ENCODE measurements at regions not wholly inside any gene's neighbourhood (a gene's known extent, or its start where the extent isn't known, plus 50 kb on each side); places are given as distances from the start of the nearest gene placed in this dataset.

- no peak for DNase-seq
- no peaks in the 10 kb centered on the region for H3K4me1 Mint-ChIP-seq (ENCODE audit: low read depth, unreplicated experiment)
- TF ChIP-seq, protein P1, sequence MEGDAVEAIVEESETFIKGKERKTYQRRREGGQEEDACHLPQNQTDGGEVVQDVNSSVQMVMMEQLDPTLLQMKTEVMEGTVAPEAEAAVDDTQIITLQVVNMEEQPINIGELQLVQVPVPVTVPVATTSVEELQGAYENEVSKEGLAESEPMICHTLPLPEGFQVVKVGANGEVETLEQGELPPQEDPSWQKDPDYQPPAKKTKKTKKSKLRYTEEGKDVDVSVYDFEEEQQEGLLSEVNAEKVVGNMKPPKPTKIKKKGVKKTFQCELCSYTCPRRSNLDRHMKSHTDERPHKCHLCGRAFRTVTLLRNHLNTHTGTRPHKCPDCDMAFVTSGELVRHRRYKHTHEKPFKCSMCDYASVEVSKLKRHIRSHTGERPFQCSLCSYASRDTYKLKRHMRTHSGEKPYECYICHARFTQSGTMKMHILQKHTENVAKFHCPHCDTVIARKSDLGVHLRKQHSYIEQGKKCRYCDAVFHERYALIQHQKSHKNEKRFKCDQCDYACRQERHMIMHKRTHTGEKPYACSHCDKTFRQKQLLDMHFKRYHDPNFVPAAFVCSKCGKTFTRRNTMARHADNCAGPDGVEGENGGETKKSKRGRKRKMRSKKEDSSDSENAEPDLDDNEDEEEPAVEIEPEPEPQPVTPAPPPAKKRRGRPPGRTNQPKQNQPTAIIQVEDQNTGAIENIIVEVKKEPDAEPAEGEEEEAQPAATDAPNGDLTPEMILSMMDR (IDR thresholded peaks at IDR 0.05; ENCODE audit: partially characterized antibody, unreplicated experiment) = no peak
- peaks cover 2% of the 10 kb centered on the region for H3K27me3 Mint-ChIP-seq (ENCODE audit: unreplicated experiment)
- no peaks in the 10 kb centered on the region for H3K9me3 Mint-ChIP-seq (ENCODE audit: unreplicated experiment)
- H3K4me3 Mint-ChIP-seq (ENCODE audit: unreplicated experiment) = no peak overlapping the region
- no peaks in the 10 kb centered on the region for H3K36me3 Mint-ChIP-seq (ENCODE audit: unreplicated experiment)
- H3K27ac Mint-ChIP-seq (ENCODE audit: unreplicated experiment) = no peak overlapping the region
These were observed 137.2 kb downstream of the NOC3L start for GRCh38 chr10:94225589-94225988.

GRCh38 chr10:94230134-94230785 is 132.5 kb downstream of the NOC3L start:
- H3K36me3 Mint-ChIP-seq (ENCODE audit: unreplicated experiment) = no peaks in the 10 kb centered on the region
- TF ChIP-seq, protein P1 (IDR thresholded peaks at IDR 0.05; ENCODE audit: partially characterized antibody, unreplicated experiment) = no peak
- no peaks in the 10 kb centered on the region for H3K4me1 Mint-ChIP-seq (ENCODE audit: low read depth, unreplicated experiment)
- DNase-seq = no peak
- no peaks in the 10 kb centered on the region for H3K27me3 Mint-ChIP-seq (ENCODE audit: unreplicated experiment)
- H3K9me3 Mint-ChIP-seq (ENCODE audit: unreplicated experiment) = no peaks in the 10 kb centered on the region
- H3K27ac Mint-ChIP-seq (ENCODE audit: unreplicated experiment) = no peak overlapping the region
- no peak overlapping the region for H3K4me3 Mint-ChIP-seq (ENCODE audit: unreplicated experiment)

DNA sequence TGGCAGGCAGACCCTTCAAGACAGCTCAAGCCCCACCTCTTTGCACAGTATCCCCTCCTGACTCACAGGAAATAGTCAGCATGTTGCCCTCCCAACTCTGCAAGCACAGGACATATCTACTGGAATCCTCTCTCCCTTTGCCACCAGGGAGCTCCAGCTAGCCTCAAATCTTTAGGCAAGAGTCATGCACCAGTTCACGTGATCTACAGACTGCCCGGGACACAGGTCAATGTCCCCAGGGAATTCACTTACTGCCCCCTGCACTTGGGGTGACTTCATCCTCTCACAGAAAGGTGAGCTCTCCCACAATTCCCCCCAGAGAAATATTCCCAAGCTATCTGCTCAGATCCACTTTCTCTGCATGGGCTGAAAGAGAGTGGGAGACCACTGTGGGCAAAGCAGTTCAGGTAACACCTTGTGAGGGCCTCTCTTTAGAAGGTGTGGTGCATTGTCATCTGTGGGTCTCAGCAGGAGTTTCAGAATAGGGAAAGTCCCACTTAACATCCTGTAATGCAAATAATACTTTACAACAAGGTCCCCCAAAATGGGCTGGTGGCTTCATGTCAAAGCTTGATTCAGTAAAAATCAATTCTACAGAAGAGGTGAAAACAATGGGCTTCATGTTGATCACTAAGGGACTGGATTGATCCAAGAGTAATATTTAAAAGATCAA is 129.9 kb downstream of the NOC3L start:
- no peak overlapping the region for H3K27ac Mint-ChIP-seq (ENCODE audit: unreplicated experiment)

GRCh38 chr10:94235461-94235860 is 127.3 kb downstream of the NOC3L start:
- TF ChIP-seq, protein P1 (IDR thresholded peaks at IDR 0.05; ENCODE audit: partially characterized antibody, unreplicated experiment) = no peak
- H3K4me1 Mint-ChIP-seq (ENCODE audit: low read depth, unreplicated experiment) = no peaks in the 10 kb centered on the region
- H3K27me3 Mint-ChIP-seq (ENCODE audit: unreplicated experiment) = no peaks in the 10 kb centered on the region
- no peaks in the 10 kb centered on the region for H3K36me3 Mint-ChIP-seq (ENCODE audit: unreplicated experiment)
- no peak for DNase-seq
- H3K9me3 Mint-ChIP-seq (ENCODE audit: unreplicated experiment) = no peaks in the 10 kb centered on the region
- H3K27ac Mint-ChIP-seq (ENCODE audit: unreplicated experiment) = no peak overlapping the region
- no peak overlapping the region for H3K4me3 Mint-ChIP-seq (ENCODE audit: unreplicated experiment)

More for the DNA sequence above, 129.9 kb downstream of the NOC3L start:
- Mint-ChIP-seq H3K27me3 (ENCODE audit: unreplicated experiment) (no peaks in the 10 kb centered on the region), H3K4me1 (ENCODE audit: low read depth, unreplicated experiment) (no peaks in the 10 kb centered on the region), H3K9me3 (ENCODE audit: unreplicated experiment) (no peaks in the 10 kb centered on the region), H3K36me3 (ENCODE audit: unreplicated experiment) (no peaks in the 10 kb centered on the region), H3K4me3 (ENCODE audit: unreplicated experiment) (no peak overlapping the region)
- TF ChIP-seq, protein P1 (IDR thresholded peaks at IDR 0.05; ENCODE audit: partially characterized antibody, unreplicated experiment) = no peak
- no peak for DNase-seq

DNA sequence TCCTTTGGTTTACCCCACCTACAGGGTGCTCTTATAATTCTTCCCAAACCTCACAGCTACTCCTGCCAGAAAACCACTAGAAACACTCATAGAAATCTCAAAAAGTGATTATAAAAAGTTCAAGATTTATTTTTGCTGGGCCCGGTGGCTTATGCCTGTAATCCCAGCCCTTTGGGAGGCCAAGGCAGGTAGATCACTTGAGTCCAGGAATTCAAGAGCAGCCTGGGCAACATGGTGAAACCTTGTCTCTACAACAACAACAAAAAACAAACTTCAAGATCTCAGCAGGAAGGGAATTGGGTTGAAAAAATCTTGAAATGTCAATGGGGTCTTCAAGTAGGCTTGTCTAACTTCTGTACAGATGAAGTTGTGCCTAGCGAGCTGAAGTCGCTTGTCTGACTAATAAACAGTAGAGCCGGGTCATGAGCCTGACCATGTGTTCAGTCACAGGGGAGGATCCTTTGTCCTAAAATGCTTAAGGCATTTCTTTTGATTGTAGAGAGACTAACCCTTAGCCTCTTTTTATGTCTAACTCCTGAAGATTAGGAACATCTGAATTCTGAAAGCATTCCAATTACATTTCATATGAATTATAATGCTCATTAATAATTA is 124.6 kb downstream of the NOC3L start:
- no peak overlapping the region for H3K27ac Mint-ChIP-seq (ENCODE audit: unreplicated experiment)
- no peaks in the 10 kb centered on the region for H3K4me1 Mint-ChIP-seq (ENCODE audit: low read depth, unreplicated experiment)
- no peak overlapping the region for H3K4me3 Mint-ChIP-seq (ENCODE audit: unreplicated experiment)
- no peaks in the 10 kb centered on the region for H3K36me3 Mint-ChIP-seq (ENCODE audit: unreplicated experiment)
- no peaks in the 10 kb centered on the region for H3K27me3 Mint-ChIP-seq (ENCODE audit: unreplicated experiment)
- H3K9me3 Mint-ChIP-seq (ENCODE audit: unreplicated experiment) = no peaks in the 10 kb centered on the region
- TF ChIP-seq, protein P1 (IDR thresholded peaks at IDR 0.05; ENCODE audit: partially characterized antibody, unreplicated experiment) = no peak
- DNase-seq = no peak

Data from glutamatergic neuron (in vitro differentiated cells).